ENCODE measurements at regions not wholly inside any gene's neighbourhood (a gene's known extent, or its start where the extent isn't known, plus 50 kb on each side); places are given as distances from the start of the nearest gene placed in this dataset.

GRCh38 chr12:91940826-91941570 is 204.6 kb downstream of the BTG1 start:
- Histone ChIP-seq H3K27me3 (no peaks in the 10 kb centered on the region), H3K36me3 (replicated peaks; ENCODE audit: insufficient read depth, low read depth) (no peaks in the 10 kb centered on the region), H3K4me2 (no peak overlapping the region), H3K79me2 (no peaks in the 10 kb centered on the region), H2AFZ (no peak overlapping the region), H3K9me2 (replicated peaks; ENCODE audit: insufficient read depth) (no peaks in the 10 kb centered on the region), H3K9me3 (ENCODE audit: low read depth) (no peaks in the 10 kb centered on the region), H3K4me3 (no peak overlapping the region), H3K27ac (no peak overlapping the region), H4K20me1 (ENCODE audit: insufficient read depth, poor library complexity, severe bottlenecking) (no peaks in the 10 kb centered on the region), H3K4me1 (ENCODE audit: insufficient read depth) (no peaks in the 10 kb centered on the region)
- 75% methylated on average over 1 of the region's 1 CpG for WGBS (ENCODE audit: low lambda C conversion rate, missing lambda C conversion rate)
- no peak for TF ChIP-seq CTCF (IDR thresholded peaks at IDR 0.05; ENCODE audit: poor library complexity)
- TF ChIP-seq EZH2 (IDR thresholded peaks at IDR 0.05; ENCODE audit: borderline replicate concordance) = no peak
- no peak for DNase-seq (ENCODE audit: low spot score)

- H3K27me3 ChIP-seq = no peaks in the 10 kb centered on the region
- no peaks in the 10 kb centered on the region for H4K20me1 ChIP-seq (ENCODE audit: insufficient read depth, poor library complexity, severe bottlenecking)
- no peaks in the 10 kb centered on the region for H3K9me2 ChIP-seq (replicated peaks; ENCODE audit: insufficient read depth)
- 97% methylated on average over 1 of the region's 1 CpG for WGBS (ENCODE audit: low lambda C conversion rate, missing lambda C conversion rate)
- H3K9me3 ChIP-seq (ENCODE audit: low read depth) = no peaks in the 10 kb centered on the region
- no peaks in the 10 kb centered on the region for H3K79me2 ChIP-seq
- H2AFZ ChIP-seq = no peak overlapping the region
- H3K4me1 ChIP-seq (ENCODE audit: insufficient read depth) = no peaks in the 10 kb centered on the region
- H3K4me3 ChIP-seq = no peak overlapping the region
- H3K36me3 ChIP-seq (replicated peaks; ENCODE audit: insufficient read depth, low read depth) = no peaks in the 10 kb centered on the region
- H3K4me2 ChIP-seq = no peak overlapping the region
- TF ChIP-seq CTCF (IDR thresholded peaks at IDR 0.05; ENCODE audit: poor library complexity) (no peak), EZH2 (IDR thresholded peaks at IDR 0.05; ENCODE audit: borderline replicate concordance) (no peak), EZH2phosphoT487 (IDR thresholded peaks at IDR 0.05; ENCODE audit: low read depth, severe bottlenecking, unreplicated experiment) (no peak)
- no peak for DNase-seq (ENCODE audit: low spot score)
- no peak overlapping the region for H3K27ac ChIP-seq
Measured at GRCh38 chr12:91940322-91940721, 205.3 kb downstream of the BTG1 start.

- WGBS (ENCODE audit: low lambda C conversion rate, missing lambda C conversion rate) = 95% methylated on average over 1 of the region's 1 CpG
- Histone ChIP-seq H3K4me2 (no peak overlapping the region), H3K36me3 (replicated peaks; ENCODE audit: insufficient read depth, low read depth) (no peaks in the 10 kb centered on the region), H3K9me2 (replicated peaks; ENCODE audit: insufficient read depth) (no peaks in the 10 kb centered on the region), H3K4me1 (ENCODE audit: insufficient read depth) (no peaks in the 10 kb centered on the region), H3K79me2 (no peaks in the 10 kb centered on the region), H3K27me3 (no peaks in the 10 kb centered on the region), H3K4me3 (no peak overlapping the region), H3K27ac (no peak overlapping the region), H3K9me3 (ENCODE audit: low read depth) (no peaks in the 10 kb centered on the region), H2AFZ (no peak overlapping the region), H4K20me1 (ENCODE audit: insufficient read depth, poor library complexity, severe bottlenecking) (no peaks in the 10 kb centered on the region)
- no peak for DNase-seq (ENCODE audit: low spot score)
- no peak for TF ChIP-seq EZH2phosphoT487 (IDR thresholded peaks at IDR 0.05; ENCODE audit: low read depth, severe bottlenecking, unreplicated experiment)
- no peak for TF ChIP-seq CTCF (IDR thresholded peaks at IDR 0.05; ENCODE audit: poor library complexity)
- no peak for TF ChIP-seq EZH2 (IDR thresholded peaks at IDR 0.05; ENCODE audit: borderline replicate concordance)
Measured at GRCh38 chr12:91937706-91938105, 207.9 kb downstream of the BTG1 start.

Data from hepatocyte (in vitro differentiated cells).